Fibroblast of pulmonary artery (primary cell): ENCODE measurements at regions not wholly inside any gene's neighbourhood (a gene's known extent, or its start where the extent isn't known, plus 50 kb on each side); places are given as distances from the start of the nearest gene placed in this dataset.

Experiments used
- DNase-seq: peaks from one replicate; pipeline ENCODE4 v3.0.0-alpha.2; 2010; ENCODE audit warnings: low read depth
- H3K4me3 ChIP-seq: replicated peaks from 2 replicates; pipeline ENCODE4 v1.5.1; 2011; ENCODE audit warnings: low read depth, mild to moderate bottlenecking, control low read depth, low read length, moderate library complexity
- TF ChIP-seq, protein P1 (sequence below): IDR thresholded peaks from 2 replicates; pipeline ENCODE4 v1.5.1; 2011; ENCODE audit warnings: mild to moderate bottlenecking, control low read depth, low read length, inconsistent platforms; ENCODE audit errors: missing control alignments

DNA sequence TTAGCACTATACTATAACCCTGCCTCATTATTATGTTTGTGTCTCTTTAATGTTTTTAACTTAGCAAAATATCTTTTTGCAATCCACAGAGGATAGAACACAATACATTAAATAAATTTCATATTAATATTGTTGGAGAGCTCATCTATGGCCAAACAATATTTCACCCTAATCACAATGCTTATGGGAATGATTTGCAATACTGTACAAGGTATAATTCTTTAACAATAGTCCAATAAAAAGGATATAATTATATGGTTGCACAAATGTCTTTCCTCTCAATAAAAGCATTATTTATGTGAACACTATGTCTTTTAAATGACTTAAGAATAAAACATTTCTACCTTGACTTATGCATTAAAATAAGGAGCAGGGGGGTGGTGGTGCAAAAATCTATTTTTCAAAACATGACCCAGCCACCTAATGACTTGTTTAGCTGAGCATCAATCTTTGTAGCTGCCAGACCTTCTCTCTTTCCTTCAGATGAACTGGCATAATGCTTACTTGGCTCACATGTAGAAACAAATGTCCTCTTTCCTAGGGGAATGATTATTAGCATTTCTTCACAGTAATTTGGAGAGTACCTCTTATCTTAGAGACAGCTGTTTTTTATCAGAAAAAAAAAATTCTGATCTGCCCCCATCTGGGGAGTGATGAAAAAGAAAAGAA is 1933.6 kb upstream of the LRRTM1 start:
- DNase-seq = no peak
- H3K4me3 ChIP-seq = no peak overlapping the region

DNA sequence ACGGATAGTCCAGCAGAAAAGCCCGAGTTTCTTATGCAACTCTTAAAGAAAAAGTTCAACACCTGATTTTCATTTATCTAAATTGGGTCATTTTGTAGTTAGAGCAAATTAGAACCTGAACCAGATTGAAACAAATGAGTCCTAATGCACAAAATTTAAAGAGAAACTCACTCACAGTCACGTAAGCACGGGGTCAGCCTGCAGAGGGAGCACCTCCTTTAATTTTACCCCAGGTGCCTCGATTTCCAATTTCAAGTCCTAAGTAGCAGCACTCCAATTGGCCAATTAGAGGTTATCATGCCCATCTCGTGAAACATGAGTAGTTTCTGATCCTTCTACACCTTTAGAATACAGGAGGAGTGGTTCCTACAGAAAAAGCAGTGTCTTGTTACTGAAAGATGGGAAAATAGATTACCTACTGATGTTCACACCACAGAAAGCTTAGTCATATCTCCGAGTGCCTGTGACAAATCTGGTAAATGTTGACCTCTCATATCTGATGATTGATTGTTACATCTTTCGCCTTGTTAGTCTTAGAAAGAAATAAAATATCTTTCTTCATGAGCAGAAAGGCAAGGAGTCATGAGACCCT is 1929.8 kb upstream of the LRRTM1 start:
- TF ChIP-seq, protein P1, sequence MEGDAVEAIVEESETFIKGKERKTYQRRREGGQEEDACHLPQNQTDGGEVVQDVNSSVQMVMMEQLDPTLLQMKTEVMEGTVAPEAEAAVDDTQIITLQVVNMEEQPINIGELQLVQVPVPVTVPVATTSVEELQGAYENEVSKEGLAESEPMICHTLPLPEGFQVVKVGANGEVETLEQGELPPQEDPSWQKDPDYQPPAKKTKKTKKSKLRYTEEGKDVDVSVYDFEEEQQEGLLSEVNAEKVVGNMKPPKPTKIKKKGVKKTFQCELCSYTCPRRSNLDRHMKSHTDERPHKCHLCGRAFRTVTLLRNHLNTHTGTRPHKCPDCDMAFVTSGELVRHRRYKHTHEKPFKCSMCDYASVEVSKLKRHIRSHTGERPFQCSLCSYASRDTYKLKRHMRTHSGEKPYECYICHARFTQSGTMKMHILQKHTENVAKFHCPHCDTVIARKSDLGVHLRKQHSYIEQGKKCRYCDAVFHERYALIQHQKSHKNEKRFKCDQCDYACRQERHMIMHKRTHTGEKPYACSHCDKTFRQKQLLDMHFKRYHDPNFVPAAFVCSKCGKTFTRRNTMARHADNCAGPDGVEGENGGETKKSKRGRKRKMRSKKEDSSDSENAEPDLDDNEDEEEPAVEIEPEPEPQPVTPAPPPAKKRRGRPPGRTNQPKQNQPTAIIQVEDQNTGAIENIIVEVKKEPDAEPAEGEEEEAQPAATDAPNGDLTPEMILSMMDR = no peak
- no peak for DNase-seq
- H3K4me3 ChIP-seq = no peak overlapping the region

More for the DNA sequence above, 1933.6 kb upstream of the LRRTM1 start:
- TF ChIP-seq, protein P1 = no peak

DNA sequence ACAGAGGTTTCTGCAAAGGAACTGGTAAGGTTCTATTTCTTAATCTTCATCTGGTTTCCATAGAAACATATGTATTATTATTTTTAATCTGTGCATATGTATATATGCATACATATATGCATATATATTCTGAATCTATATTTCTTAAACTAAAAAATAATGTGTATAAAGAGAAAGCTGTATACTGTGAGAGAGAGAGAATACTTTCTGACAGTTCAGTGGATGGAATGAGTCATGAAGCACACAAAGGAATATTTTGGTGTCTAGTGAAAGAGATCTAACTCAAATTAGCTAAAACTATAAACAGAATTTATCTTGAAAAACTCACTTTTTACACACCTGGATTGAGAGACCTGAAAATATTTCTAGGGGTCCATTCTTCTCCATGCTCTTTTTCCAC is 1929.3 kb upstream of the LRRTM1 start:
- TF ChIP-seq, protein P1 = no peak
- DNase-seq = no peak
- no peak overlapping the region for H3K4me3 ChIP-seq

DNA sequence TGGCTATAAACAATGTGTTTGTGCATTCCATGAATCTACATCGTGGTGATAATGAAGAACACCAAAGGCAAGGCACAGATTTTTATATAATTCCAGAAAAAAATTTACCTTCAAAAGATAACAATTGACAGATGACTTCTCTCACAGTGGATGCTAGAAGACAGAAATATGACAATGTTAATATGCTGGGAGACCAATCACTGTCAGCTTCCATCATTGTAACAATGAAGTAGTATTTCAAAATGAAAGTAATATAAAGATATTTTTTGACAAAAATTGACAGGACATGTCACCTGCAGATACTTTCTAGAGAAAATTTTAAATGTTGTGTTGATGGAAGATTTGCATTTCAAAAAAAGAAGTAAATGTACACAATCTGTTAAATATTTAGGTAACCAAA is 1925.9 kb upstream of the LRRTM1 start:
- H3K4me3 ChIP-seq = no peak overlapping the region
- TF ChIP-seq, protein P1 = no peak
- no peak for DNase-seq

DNA sequence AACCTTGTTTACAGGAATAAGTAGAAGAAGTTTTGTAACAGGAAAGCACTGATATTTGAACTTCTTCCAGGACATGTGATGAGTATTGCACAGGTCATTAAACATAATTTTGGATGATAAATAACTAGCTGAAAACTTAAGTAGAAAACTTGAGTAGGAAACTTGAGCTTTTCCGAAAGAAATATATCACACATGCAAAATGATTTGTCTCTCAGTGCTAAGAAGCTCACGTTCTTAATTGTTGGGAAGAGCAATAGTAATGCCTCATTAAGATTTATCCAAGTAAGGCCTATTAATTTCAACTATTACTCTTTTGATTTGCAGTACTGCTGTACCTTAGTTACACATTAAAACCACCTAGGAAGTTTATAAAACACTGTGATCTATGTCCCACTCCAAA is 1921.9 kb upstream of the LRRTM1 start:
- DNase-seq = no peak
- TF ChIP-seq, protein P1 = no peak
- H3K4me3 ChIP-seq = no peak overlapping the region

DNA sequence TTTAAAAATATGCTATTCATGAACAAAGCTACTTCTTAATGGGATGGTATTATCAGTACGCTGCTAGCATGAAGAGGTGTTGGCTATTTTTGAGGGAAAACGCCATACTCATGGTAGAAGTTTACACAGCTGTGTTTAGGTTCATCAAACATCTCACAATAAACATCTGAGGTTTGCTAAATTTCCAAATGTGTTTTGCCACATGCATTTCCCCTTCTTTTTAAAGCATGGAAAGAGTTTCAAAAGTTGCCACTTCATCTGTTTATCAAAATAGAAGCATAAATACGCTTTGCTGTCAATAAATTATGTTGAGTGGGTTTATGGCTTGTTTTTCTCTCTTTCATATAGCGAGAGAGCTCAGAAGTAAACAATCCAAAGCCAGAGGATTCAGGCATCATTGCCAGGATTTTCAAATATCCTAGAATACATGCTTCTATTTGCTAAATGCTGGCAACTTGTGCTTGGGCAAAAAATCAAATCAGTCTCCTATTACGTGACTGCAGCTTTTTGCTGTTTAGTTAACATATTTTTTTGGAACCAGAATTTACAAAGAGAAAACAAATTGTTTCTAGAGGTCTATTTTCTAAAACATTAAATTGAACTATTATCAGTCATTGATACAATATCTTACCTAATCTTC is 1919.9 kb upstream of the LRRTM1 start:
- no peak for DNase-seq
- H3K4me3 ChIP-seq = no peak overlapping the region
- TF ChIP-seq, protein P1 = no peak

DNA sequence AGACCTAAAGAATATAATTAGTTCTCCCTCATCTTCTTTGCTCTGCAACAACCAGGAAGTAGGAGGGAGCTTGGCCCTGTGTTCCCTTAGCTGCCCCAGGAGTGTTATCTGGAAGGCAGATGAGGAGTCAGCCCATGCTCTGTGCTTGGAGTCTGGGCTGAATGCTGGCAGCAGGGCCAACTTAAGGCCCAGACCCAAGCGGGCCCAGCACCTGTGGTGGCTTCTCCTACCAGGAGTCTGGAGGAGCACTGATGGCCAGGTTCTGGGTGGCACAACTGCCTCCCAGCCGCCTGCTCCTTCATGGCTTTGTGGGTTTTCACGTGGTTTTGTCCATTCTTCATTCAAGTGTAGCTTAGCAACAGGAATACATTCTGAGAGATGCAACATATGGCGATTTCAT is 1910.7 kb upstream of the LRRTM1 start:
- no peak for DNase-seq
- no peak overlapping the region for H3K4me3 ChIP-seq
- TF ChIP-seq, protein P1 = no peak
